B cell (primary cell): ENCODE measurements at regions not wholly inside any gene's neighbourhood (a gene's known extent, or its start where the extent isn't known, plus 50 kb on each side); places are given as distances from the start of the nearest gene placed in this dataset.

Experiments
- ATAC-seq: fragments of 200-7000 bp; cut with Tn5 transposase; one replicate; pipeline ENCODE4 v1.10.0; 2021; ENCODE audit warnings: low read depth, mild to moderate bottlenecking, moderate number of reproducible peaks, moderate library complexity
- CTCF ChIA-PET: fragments of 350-600 bp; sonication (Branson Sonifier 250); formaldehyde crosslinking; loops from one replicate; lab custom pipeline; 2021; ENCODE audit warnings: antibody characterized with exemption, inconsistent platforms; lab: Charles Lee
- POLR2A ChIA-PET: fragments of 350-600 bp; sonication (Branson Sonifier 250); formaldehyde crosslinking; loops from one replicate; lab custom pipeline; 2021; ENCODE audit warnings: antibody characterized with exemption; lab: Charles Lee
- DNase-seq: peaks from one replicate; pipeline ENCODE4 v3.0.0; 2013
- H2AFZ ChIP-seq: 2 replicates; pipeline ENCODE4 v1.6.1; 2012; ENCODE audit warnings: mild to moderate bottlenecking, low read depth, low read length; ENCODE audit not compliant: insufficient read depth, poor library complexity, severe bottlenecking
- H3K27ac ChIP-seq, 2 donors: 1 replicate in 1 of 2; 2 replicates in 1 of 2; pipeline ENCODE4 v1.5.1; 2012 to 2013; ENCODE audit warnings: low read length in 2 of 2, mild to moderate bottlenecking in 2 of 2, moderate library complexity in 1 of 2
- H3K27me3 ChIP-seq, 4 experiments: fragments of 200-600 bp in 1 of 4; sonication (generic) in 1 of 4; replicated peaks in 1 of 4; 1 replicate in 2 of 4; 2 replicates in 2 of 4; pipeline versions ENCODE4 v1.6.1 to v1.7.0; 2013 to 2016; ENCODE audit warnings: low read length in 3 of 4, mild to moderate bottlenecking in 2 of 4, mixed read lengths in 1 of 4, moderate library complexity in 1 of 4; ENCODE audit not compliant: insufficient read depth in 4 of 4, control insufficient read depth in 3 of 4; ENCODE audit errors: control extremely low read depth in 1 of 4
- H3K36me3 ChIP-seq, 2 experiments: replicated peaks in 1 of 2; 1 replicate in 1 of 2; 2 replicates in 1 of 2; pipeline versions ENCODE4 v1.6.1 to v1.7.1; 2013; ENCODE audit warnings: low read length in 1 of 2; ENCODE audit not compliant: insufficient read depth in 2 of 2, control insufficient read depth in 1 of 2; ENCODE audit errors: control extremely low read depth in 1 of 2, extremely low read depth in 1 of 2
- H3K4me1 ChIP-seq, 2 donors: fragments of 200-600 bp in 1 of 2; sonication (generic) in 1 of 2; 1 replicate in 1 of 2; 2 replicates in 1 of 2; pipeline versions ENCODE4 v1.5.1 to v1.6.1; 2013 to 2017; ENCODE audit warnings: low read length in 2 of 2; ENCODE audit not compliant: control insufficient read depth in 2 of 2, insufficient read depth in 2 of 2
- H3K4me2 ChIP-seq: replicated peaks from 2 replicates; pipeline ENCODE3; 2012; ENCODE audit warnings: mild to moderate bottlenecking, low read depth, low read length; ENCODE audit not compliant: poor library complexity, severe bottlenecking
- H3K4me3 ChIP-seq, 5 experiments: fragments of 200-600 bp in 1 of 5; sonication (generic) in 1 of 5; 1 replicate in 3 of 5; 2 replicates in 2 of 5; pipeline versions ENCODE4 v1.5.1 to v1.7.0; 2011 to 2016; ENCODE audit warnings: low read length in 4 of 5, mild to moderate bottlenecking in 4 of 5, low read depth in 2 of 5, control low read depth in 1 of 5, moderate library complexity in 1 of 5; ENCODE audit not compliant: insufficient read depth in 1 of 5; ENCODE audit errors: control extremely low read depth in 1 of 5, extremely low read depth in 1 of 5
- H3K79me2 ChIP-seq: fragments of 200-600 bp; sonication (generic); one replicate; pipeline ENCODE4 v1.6.0; 2016; ENCODE audit warnings: low read length; ENCODE audit not compliant: control insufficient read depth, insufficient read depth
- H3K9ac ChIP-seq: fragments of 200-600 bp; sonication (generic); 2 replicates; pipeline ENCODE4 v1.6.1; 2017; ENCODE audit warnings: mild to moderate bottlenecking, low read length, moderate library complexity
- H3K9me3 ChIP-seq, 3 donors: one replicate each; pipeline versions ENCODE4 v1.6.1 to v1.7.1; 2013; ENCODE audit warnings: low read length in 2 of 3; ENCODE audit not compliant: control insufficient read depth in 2 of 3, insufficient read depth in 1 of 3; ENCODE audit errors: control extremely low read depth in 1 of 3
- H4K20me1 ChIP-seq: 2 replicates; pipeline ENCODE4 v1.6.0; 2012; ENCODE audit warnings: mild to moderate bottlenecking, low read length; ENCODE audit not compliant: insufficient read depth, control insufficient read depth, poor library complexity, severe bottlenecking
- H3K27ac Mint-ChIP-seq: one replicate; pipeline ENCODE4 v1.8.0; 2021; ENCODE audit warnings: mixed read lengths
- H3K27me3 Mint-ChIP-seq: one replicate; pipeline ENCODE4 v1.8.0; 2021; ENCODE audit warnings: mixed read lengths
- H3K4me1 Mint-ChIP-seq: one replicate; pipeline ENCODE4 v1.8.0; 2021; ENCODE audit warnings: mixed read lengths
- H3K4me3 Mint-ChIP-seq: one replicate; pipeline ENCODE4 v1.8.0; 2021; ENCODE audit warnings: mixed read lengths
- H3K9me3 Mint-ChIP-seq: one replicate; pipeline ENCODE4 v1.8.0; 2022; ENCODE audit warnings: mixed read lengths; ENCODE audit not compliant: insufficient read depth
- EZH2 ChIP-seq: IDR thresholded peaks from 2 replicates; pipeline ENCODE4 v1.6.1; 2012; ENCODE audit warnings: borderline replicate concordance, low read depth, mild to moderate bottlenecking, moderate library complexity, low read length; ENCODE audit not compliant: insufficient read depth, poor library complexity, severe bottlenecking
- WGBS: methylation state at CpG from one replicate; pipeline ENCODE4 v1.1.5; 2013; ENCODE audit warnings: missing lambda C conversion rate; ENCODE audit not compliant: insufficient coverage; 5-methylcytosine and 5-hydroxymethylcytosine counted together
- intact Hi-C: fragments of 100-400 bp; cut with micrococcal nuclease; formaldehyde crosslinking; loops from one replicate; pipeline ENCODE4 v1.10.0; 2022
- TF ChIP-seq, protein P1 (sequence below): fragments of 200-600 bp; IDR thresholded peaks from one replicate; pipeline ENCODE4 v1.8.0; 2022; ENCODE audit warnings: antibody characterized with exemption, mild to moderate bottlenecking

DNA sequence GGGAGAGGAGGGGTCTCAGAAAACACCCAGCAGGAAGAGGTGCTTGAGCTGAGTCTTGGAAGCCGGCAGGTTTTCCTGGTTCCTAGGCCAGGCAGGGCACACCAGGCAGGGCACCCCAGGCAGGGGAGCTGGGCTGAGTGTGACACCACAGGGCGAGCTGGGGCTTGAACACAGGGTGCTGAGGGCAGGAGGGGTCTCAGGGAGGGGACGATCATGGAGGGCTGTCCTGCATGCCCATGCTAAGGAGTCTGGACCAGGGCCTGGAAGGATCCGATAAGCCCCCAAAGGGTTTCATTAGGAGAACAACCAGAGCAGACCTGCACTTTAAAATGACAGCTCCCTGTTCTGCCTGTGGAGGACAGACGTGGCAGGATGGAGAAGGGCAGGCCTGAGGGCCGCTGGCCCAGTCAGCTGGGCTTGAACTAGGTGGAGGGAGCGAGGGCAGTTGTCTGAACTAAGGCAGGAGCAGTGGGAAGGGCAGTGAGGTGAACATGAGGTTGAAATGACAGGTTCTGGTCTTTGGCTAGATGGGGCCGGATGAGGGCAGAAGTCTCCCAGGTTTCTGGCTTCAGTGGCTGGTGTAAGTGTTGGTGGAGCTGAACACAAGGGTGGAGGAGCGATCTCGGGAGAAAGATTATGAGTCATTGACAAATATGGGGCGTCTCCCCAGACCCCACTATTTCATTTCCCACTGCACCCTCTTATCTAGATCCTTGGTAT is 171.0 kb upstream of the PZP start:
- Mint-ChIP-seq H3K27me3 (no peaks in the 10 kb centered on the region), H3K9me3 (no peaks in the 10 kb centered on the region), H3K4me3 (no peak overlapping the region), H3K4me1 (peaks cover 3% of the 10 kb centered on the region), H3K27ac (no peak overlapping the region)
- Histone ChIP-seq H2AFZ (no peak overlapping the region), H3K4me2 (no peak overlapping the region), H3K27me3 (no peaks in the 10 kb centered on the region), H3K36me3 (no peaks in the 10 kb centered on the region), H3K79me2 (no peaks in the 10 kb centered on the region), H3K9ac (no peak overlapping the region), H4K20me1 (no peaks in the 10 kb centered on the region), H3K4me3 (no peak overlapping the region), H3K9me3 (no peaks in the 10 kb centered on the region), H3K4me1 (no peaks in the 10 kb centered on the region), H3K27ac (no peak overlapping the region)
- ChIA-PET CTCF (interaction anchor here (0.8 kb wide), 1 partner anchor 10 kb away, joined by 3 read pairs; no protein-coding TSS in a partner anchor), POLR2A (no interaction called here)
- ATAC-seq (no peak), DNase-seq (no peak)
- TF ChIP-seq EZH2: no peak
- TF ChIP-seq, protein P1, sequence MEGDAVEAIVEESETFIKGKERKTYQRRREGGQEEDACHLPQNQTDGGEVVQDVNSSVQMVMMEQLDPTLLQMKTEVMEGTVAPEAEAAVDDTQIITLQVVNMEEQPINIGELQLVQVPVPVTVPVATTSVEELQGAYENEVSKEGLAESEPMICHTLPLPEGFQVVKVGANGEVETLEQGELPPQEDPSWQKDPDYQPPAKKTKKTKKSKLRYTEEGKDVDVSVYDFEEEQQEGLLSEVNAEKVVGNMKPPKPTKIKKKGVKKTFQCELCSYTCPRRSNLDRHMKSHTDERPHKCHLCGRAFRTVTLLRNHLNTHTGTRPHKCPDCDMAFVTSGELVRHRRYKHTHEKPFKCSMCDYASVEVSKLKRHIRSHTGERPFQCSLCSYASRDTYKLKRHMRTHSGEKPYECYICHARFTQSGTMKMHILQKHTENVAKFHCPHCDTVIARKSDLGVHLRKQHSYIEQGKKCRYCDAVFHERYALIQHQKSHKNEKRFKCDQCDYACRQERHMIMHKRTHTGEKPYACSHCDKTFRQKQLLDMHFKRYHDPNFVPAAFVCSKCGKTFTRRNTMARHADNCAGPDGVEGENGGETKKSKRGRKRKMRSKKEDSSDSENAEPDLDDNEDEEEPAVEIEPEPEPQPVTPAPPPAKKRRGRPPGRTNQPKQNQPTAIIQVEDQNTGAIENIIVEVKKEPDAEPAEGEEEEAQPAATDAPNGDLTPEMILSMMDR: no peak
- intact Hi-C loops: no loop called here
- 98% methylated on average over 8 of the region's 11 CpGs for WGBS

DNA sequence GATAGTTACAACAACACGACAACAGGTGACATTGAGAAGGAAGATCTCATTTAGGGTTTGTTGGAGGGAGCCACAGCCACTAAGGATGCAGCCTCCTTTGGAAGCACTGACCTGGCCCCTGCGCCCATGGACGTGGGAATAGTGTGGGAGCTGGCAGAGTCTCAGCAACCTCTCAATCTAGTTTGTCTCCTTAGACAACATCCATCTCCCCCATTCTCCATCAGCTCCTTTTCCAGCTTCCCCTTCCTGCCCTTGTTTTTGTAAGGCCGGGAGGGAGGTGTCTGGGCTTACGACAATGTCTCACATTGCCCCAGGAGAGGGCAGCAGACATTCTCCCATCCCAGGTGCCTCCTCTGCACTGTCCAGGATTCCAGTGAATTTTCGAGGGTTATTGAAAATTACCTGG is 170.2 kb upstream of the PZP start:
- Mint-ChIP-seq H3K27me3 (no peaks in the 10 kb centered on the region), H3K9me3 (no peaks in the 10 kb centered on the region), H3K4me1 (no peaks in the 10 kb centered on the region), H3K27ac (no peak overlapping the region), H3K4me3 (no peak overlapping the region)
- Histone ChIP-seq H3K4me3 (no peak overlapping the region), H2AFZ (no peak overlapping the region), H3K9ac (no peak overlapping the region), H3K79me2 (no peaks in the 10 kb centered on the region), H3K4me2 (no peak overlapping the region), H3K27ac (no peak overlapping the region), H3K36me3 (no peaks in the 10 kb centered on the region), H3K4me1 (no peaks in the 10 kb centered on the region), H3K27me3 (no peaks in the 10 kb centered on the region), H3K9me3 (no peaks in the 10 kb centered on the region), H4K20me1 (no peaks in the 10 kb centered on the region)
- no peak for ATAC-seq
- intact Hi-C loops: no loop called here
- POLR2A ChIA-PET: no interaction called here
- WGBS: 82% methylated on average over 5 of the region's 6 CpGs
- no peak for DNase-seq
- TF ChIP-seq, protein P1: no peak
- TF ChIP-seq EZH2: no peak
- CTCF ChIA-PET: no interaction called here
